HG03558 (cell line): ENCODE measurements at regions not wholly inside any gene's neighbourhood (a gene's known extent, or its start where the extent isn't known, plus 50 kb on each side); places are given as distances from the start of the nearest gene placed in this dataset.
A peak's percentile ranks its signal among the peaks of the same experiment; 100 is the strongest.

Experiments used
- ATAC-seq: cut with Tn5 transposase; IDR thresholded peaks from one replicate; pipeline ENCODE4 v1.9.1; 2021; ENCODE audit warnings: moderate number of reproducible peaks; ENCODE audit not compliant: unreplicated experiment; ENCODE audit errors: extremely low read depth

- ATAC-seq = no peak
These were observed 147.7 kb upstream of the DCBLD2 start for GRCh38 chr3:99049164-99049563.

- no peak for ATAC-seq
These were observed 140.3 kb upstream of the DCBLD2 start for GRCh38 chr3:99041747-99042146.

GRCh38 chr3:99031778-99032177 is 130.3 kb upstream of the DCBLD2 start:
- no peak for ATAC-seq

- no peak for ATAC-seq
These were observed 122.2 kb upstream of the DCBLD2 start for GRCh38 chr3:99023590-99024192.

- ATAC-seq = no peak
These were observed 120.0 kb upstream of the DCBLD2 start for GRCh38 chr3:99021466-99021865.

GRCh38 chr3:99016452-99016851 is 115.0 kb upstream of the DCBLD2 start:
- no peak for ATAC-seq

GRCh38 chr3:99013777-99014315 is 112.4 kb upstream of the DCBLD2 start:
- no peak for ATAC-seq

GRCh38 chr3:99013077-99013476 is 111.6 kb upstream of the DCBLD2 start:
- ATAC-seq = no peak

- ATAC-seq = peak; percentile 78
These were observed 110.6 kb upstream of the DCBLD2 start for GRCh38 chr3:99012051-99012450.

- no peak for ATAC-seq
These were observed 108.4 kb upstream of the DCBLD2 start for GRCh38 chr3:99009851-99010250.

GRCh38 chr3:99006686-99007085 is 105.2 kb upstream of the DCBLD2 start:
- ATAC-seq = no peak

- ATAC-seq = no peak
These were observed 98.2 kb upstream of the DCBLD2 start for GRCh38 chr3:98999675-99000074.

GRCh38 chr3:98994128-98994762 is 92.8 kb upstream of the DCBLD2 start:
- ATAC-seq = no peak

- no peak for ATAC-seq
These were observed 89.9 kb upstream of the DCBLD2 start for GRCh38 chr3:98991393-98991792.

GRCh38 chr3:98990657-98991056 is 89.2 kb upstream of the DCBLD2 start:
- no peak for ATAC-seq

- no peak for ATAC-seq
These were observed 84.6 kb upstream of the DCBLD2 start for GRCh38 chr3:98986073-98986472.

GRCh38 chr3:98985431-98985830 is 83.9 kb upstream of the DCBLD2 start:
- no peak for ATAC-seq

- ATAC-seq = no peak
These were observed 82.5 kb upstream of the DCBLD2 start for GRCh38 chr3:98984024-98984423.

- ATAC-seq = no peak
These were observed 80.9 kb upstream of the DCBLD2 start for GRCh38 chr3:98982351-98982750.

- ATAC-seq = peak; percentile 84
These were observed 79.6 kb upstream of the DCBLD2 start for GRCh38 chr3:98980915-98981596.

GRCh38 chr3:98979296-98979695 is 77.8 kb upstream of the DCBLD2 start:
- no peak for ATAC-seq
